ENCODE measurements at regions not wholly inside any gene's neighbourhood (a gene's known extent, or its start where the extent isn't known, plus 50 kb on each side); places are given as distances from the start of the nearest gene placed in this dataset.
A peak's percentile ranks its signal among the peaks of the same experiment; 100 is the strongest.
"Not testable (repeated sequence)": the region's sequence is repeated elsewhere in the genome, so short reads cannot be mapped to it uniquely, and the experiment has no call there.

- peak; percentile 26 for DNase-seq
Observed at GRCh38 chr4:67035986-67036385, 509.3 kb downstream of the CENPC start.

- peak; percentile 90 for DNase-seq
Observed at GRCh38 chr4:67035501-67035900, 509.8 kb downstream of the CENPC start.

GRCh38 chr4:67030636-67031035 is 514.7 kb downstream of the CENPC start:
- no peak for DNase-seq

GRCh38 chr4:67020438-67020797 is 524.9 kb downstream of the CENPC start:
- DNase-seq: no peak

- DNase-seq: peak; percentile 71
Observed at GRCh38 chr4:67019686-67020437, 525.4 kb downstream of the CENPC start.

GRCh38 chr4:67014592-67014991 is 530.7 kb downstream of the CENPC start:
- DNase-seq: no peak

- DNase-seq: no peak
Observed at GRCh38 chr4:67006791-67007190, 538.5 kb downstream of the CENPC start.

- no peak for DNase-seq
Observed at GRCh38 chr4:66991521-66991920, 553.8 kb downstream of the CENPC start.

GRCh38 chr4:66974665-66975064 is 570.6 kb downstream of the CENPC start:
- DNase-seq: peak; percentile 2

- peak; percentile 4 for DNase-seq
Observed at GRCh38 chr4:66972087-66972486, 573.2 kb downstream of the CENPC start.

- no peak for DNase-seq
Observed at GRCh38 chr4:66964467-66964866, 580.8 kb downstream of the CENPC start.

- no peak for DNase-seq
Observed at GRCh38 chr4:66963084-66963483, 582.2 kb downstream of the CENPC start.

- no peak for DNase-seq
Observed at GRCh38 chr4:66959207-66959606, 586.1 kb downstream of the CENPC start.

- DNase-seq: no peak
Observed at GRCh38 chr4:66956852-66957251, 588.5 kb downstream of the CENPC start.

GRCh38 chr4:66956426-66956825 is 588.9 kb downstream of the CENPC start:
- no peak for DNase-seq

- DNase-seq: no peak
Observed at GRCh38 chr4:66955784-66956183, 589.5 kb downstream of the CENPC start.

GRCh38 chr4:66949419-66949818 is 595.9 kb downstream of the CENPC start:
- no peak for DNase-seq

- DNase-seq: no peak
Observed at GRCh38 chr4:66946761-66947160, 598.5 kb downstream of the CENPC start.

- DNase-seq: no peak
Observed at GRCh38 chr4:66943112-66943511, 602.2 kb downstream of the CENPC start.

- DNase-seq: not testable (repeated sequence)
Observed at GRCh38 chr4:66931981-66932380, 613.3 kb downstream of the CENPC start.

GRCh38 chr4:66930206-66930605 is 615.1 kb downstream of the CENPC start:
- no peak for DNase-seq

- DNase-seq: no peak
Observed at GRCh38 chr4:66929748-66930147, 615.6 kb downstream of the CENPC start.

GRCh38 chr4:66928881-66929280 is 616.4 kb downstream of the CENPC start:
- DNase-seq: not testable (repeated sequence)

- no peak for DNase-seq
Observed at GRCh38 chr4:66927937-66928336, 617.4 kb downstream of the CENPC start.

- no peak for DNase-seq
Observed at GRCh38 chr4:66926687-66927086, 618.6 kb downstream of the CENPC start.
